Adrenal gland (tissue), 5 donors: ENCODE measurements at regions not wholly inside any gene's neighbourhood (a gene's known extent, or its start where the extent isn't known, plus 50 kb on each side); places are given as distances from the start of the nearest gene placed in this dataset.

ENCODE experiments used
- POLR2A ChIP-seq, 2 donors: fragments of 450-650 bp; IDR thresholded peaks; one replicate each; pipeline ENCODE4 v1.6.1; 2017; ENCODE audit warnings: antibody characterized with exemption in 2 of 2, mild to moderate bottlenecking in 2 of 2, moderate library complexity in 1 of 2
- TF ChIP-seq, protein P1 (sequence below), 6 experiments: fragments of 450-650 bp in 4 of 6; fragments of 200-600 bp in 2 of 6; sonication (generic) in 1 of 6; IDR thresholded peaks; 1 replicate in 5 of 6; 2 replicates in 1 of 6; pipeline versions ENCODE4 v1.5.1 to v1.8.0; 2016 to 2021; ENCODE audit warnings: antibody characterized with exemption in 6 of 6, mild to moderate bottlenecking in 2 of 6, moderate library complexity in 1 of 6
- donor health status: DM: no; HTN: no; CAD: no.

DNA sequence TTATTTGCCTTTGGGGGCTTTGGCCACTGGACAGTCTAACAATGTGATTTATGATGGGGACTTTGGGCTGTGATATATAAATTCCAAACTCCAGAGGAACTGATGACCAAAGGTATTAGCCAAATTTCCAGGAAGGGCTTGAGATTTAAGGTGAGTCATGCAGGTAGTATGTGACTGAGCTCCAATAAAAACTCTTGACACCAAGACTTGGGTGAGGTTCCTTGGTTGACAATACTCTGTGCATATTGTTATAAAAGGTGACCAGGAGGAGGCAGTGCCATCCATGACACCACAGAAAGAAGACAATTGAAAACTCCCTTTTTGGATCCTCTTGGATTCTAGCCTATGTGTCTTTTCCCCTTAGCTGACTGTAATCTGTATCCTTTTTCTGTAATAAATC is 392.7 kb upstream of the LRRC7 start:
- TF ChIP-seq, protein P1, sequence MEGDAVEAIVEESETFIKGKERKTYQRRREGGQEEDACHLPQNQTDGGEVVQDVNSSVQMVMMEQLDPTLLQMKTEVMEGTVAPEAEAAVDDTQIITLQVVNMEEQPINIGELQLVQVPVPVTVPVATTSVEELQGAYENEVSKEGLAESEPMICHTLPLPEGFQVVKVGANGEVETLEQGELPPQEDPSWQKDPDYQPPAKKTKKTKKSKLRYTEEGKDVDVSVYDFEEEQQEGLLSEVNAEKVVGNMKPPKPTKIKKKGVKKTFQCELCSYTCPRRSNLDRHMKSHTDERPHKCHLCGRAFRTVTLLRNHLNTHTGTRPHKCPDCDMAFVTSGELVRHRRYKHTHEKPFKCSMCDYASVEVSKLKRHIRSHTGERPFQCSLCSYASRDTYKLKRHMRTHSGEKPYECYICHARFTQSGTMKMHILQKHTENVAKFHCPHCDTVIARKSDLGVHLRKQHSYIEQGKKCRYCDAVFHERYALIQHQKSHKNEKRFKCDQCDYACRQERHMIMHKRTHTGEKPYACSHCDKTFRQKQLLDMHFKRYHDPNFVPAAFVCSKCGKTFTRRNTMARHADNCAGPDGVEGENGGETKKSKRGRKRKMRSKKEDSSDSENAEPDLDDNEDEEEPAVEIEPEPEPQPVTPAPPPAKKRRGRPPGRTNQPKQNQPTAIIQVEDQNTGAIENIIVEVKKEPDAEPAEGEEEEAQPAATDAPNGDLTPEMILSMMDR (IDR thresholded peaks at IDR 0.05), result no peak
- TF ChIP-seq POLR2A (IDR thresholded peaks at IDR 0.05), result no peak
